ENCODE measurements at regions not wholly inside any gene's neighbourhood (a gene's known extent, or its start where the extent isn't known, plus 50 kb on each side); places are given as distances from the start of the nearest gene placed in this dataset.
"Not testable (repeated sequence)": the region's sequence is repeated elsewhere in the genome, so short reads cannot be mapped to it uniquely, and the experiment has no call there.

GRCh38 chr7:34430456-34430855 is 227.6 kb upstream of the NPSR1 start:
- ATAC-seq (ENCODE audit: poor library complexity): no peak
- intact Hi-C loops (cut with DNase I): no loop called here
- no peak for DNase-seq

DNA sequence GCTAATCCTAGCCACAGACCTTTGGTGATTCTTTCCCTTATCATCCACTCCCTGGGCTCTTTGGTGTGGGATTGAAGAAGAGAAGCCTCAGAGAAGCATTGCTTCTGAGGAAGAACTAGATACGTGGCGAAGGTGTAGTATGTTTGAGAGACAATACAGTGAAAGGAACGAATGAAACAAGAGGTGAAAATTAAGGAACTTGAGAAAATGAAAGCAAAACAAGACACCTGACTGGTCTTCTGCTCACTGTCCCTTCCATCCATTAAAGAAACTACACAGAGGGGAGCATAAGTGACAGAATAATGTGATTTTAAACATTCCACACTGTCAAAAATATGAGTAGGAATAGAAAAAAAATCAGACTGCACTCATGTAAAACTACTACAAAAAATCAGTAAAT is 219.6 kb upstream of the NPSR1 start:
- intact Hi-C loops (cut with DNase I): no loop called here
- ATAC-seq (ENCODE audit: poor library complexity) (no peak), DNase-seq (no peak)

DNA sequence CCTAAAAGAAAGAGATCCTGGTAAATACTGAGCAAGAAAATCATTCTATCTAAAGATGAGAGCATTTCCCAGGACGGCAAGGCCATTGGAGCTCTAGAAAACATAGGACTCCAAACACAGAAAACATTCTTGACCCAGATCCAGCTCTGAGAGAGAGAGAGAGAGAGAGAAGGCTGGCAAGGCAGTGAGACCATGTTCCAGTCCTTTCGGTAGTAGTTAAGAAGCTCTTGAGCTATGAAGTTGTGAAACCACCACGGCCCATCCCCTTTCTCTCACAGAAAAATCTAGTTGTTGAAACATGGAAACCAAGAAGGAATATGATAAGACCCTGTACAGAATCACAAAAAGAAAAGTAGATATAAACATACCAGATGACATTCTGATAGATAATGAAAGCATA is 212.4 kb upstream of the NPSR1 start:
- ATAC-seq (ENCODE audit: poor library complexity) (no peak), DNase-seq (no peak)
- intact Hi-C loops (cut with DNase I): no loop called here

- ATAC-seq (ENCODE audit: poor library complexity); intact Hi-C loops (cut with DNase I); DNase-seq: not testable (repeated sequence)
These were observed 209.5 kb upstream of the NPSR1 start for GRCh38 chr7:34448531-34448930.

GRCh38 chr7:34449765-34450164 is 208.3 kb upstream of the NPSR1 start:
- ATAC-seq (ENCODE audit: poor library complexity): no peak
- intact Hi-C loops (cut with DNase I): no loop called here

DNA sequence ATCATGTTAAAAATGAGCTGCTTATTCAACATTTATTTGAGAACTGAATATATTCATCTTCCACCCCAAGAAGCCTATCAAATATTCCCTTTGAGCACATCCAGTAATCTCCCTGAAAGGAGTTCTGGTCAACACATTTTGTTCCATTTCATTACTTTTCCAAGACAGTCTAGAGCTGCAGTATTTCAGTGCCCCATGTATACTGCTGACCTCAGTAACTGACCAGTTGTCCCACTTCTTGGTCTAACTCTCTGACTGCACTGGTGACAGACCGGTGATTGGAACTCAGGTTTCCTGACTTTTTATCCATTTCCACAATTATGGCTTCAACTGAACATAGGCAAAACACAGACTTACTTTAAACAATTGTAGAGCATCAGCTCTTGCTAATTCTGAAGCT is 206.8 kb upstream of the NPSR1 start:
- ATAC-seq (ENCODE audit: poor library complexity) (no peak), DNase-seq (no peak)
- intact Hi-C loops (cut with DNase I): no loop called here

More at GRCh38 chr7:34449765-34450164, 208.3 kb upstream of the NPSR1 start:
- no peak for DNase-seq

GRCh38 chr7:34451923-34452322 is 206.1 kb upstream of the NPSR1 start:
- ATAC-seq (ENCODE audit: poor library complexity): no peak
- no peak for DNase-seq
- intact Hi-C loops (cut with DNase I): no loop called here

DNA sequence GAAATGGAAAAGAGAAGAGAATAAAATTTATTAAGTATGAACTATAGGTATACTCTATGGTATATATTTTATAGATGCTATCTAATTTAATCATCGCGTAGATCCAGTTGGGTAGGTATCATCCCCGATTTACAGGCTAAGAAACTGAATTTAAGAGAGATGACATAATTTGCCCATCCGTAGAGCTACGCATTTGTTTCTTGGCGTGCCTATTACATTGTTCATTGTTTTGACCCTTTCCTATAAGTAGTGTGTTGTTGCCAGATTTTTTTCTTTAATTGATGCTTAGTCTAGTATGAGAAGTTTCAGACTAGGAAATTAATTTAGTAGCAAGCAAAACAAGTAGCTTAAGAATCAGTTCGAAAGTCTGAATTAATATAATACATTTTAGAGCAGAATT is 205.7 kb upstream of the NPSR1 start:
- DNase-seq (no peak), ATAC-seq (ENCODE audit: poor library complexity) (no peak)
- intact Hi-C loops (cut with DNase I): no loop called here

- intact Hi-C loops (cut with DNase I): no loop called here
- DNase-seq (no peak), ATAC-seq (ENCODE audit: poor library complexity) (no peak)
These were observed 204.9 kb upstream of the NPSR1 start for GRCh38 chr7:34453150-34453549.

GRCh38 chr7:34454381-34454780 is 203.6 kb upstream of the NPSR1 start:
- ATAC-seq (ENCODE audit: poor library complexity) (no peak), DNase-seq (no peak)
- intact Hi-C loops (cut with DNase I): no loop called here

DNA sequence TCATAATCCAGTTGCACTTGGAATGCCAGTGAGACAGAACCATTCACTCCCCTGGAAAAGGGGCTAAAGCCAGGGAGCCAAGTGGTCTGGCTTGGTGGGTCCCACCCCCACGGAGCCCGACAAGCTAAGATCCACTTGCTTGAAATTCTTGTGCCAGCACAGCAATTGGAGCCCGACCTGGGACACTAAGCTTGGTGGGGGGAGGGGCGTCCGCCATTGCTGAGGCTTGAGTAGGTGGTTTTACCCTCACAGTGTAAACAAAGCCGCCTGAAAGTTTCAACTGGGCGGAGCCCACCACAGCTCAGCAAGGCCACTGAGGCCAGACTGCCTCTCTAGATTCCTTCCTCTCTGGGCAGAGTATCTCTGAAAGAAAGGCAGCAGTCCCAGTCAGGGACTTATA is 200.7 kb upstream of the NPSR1 start:
- ATAC-seq (ENCODE audit: poor library complexity) (no peak), DNase-seq (no peak)
- intact Hi-C loops (cut with DNase I): no loop called here

DNA sequence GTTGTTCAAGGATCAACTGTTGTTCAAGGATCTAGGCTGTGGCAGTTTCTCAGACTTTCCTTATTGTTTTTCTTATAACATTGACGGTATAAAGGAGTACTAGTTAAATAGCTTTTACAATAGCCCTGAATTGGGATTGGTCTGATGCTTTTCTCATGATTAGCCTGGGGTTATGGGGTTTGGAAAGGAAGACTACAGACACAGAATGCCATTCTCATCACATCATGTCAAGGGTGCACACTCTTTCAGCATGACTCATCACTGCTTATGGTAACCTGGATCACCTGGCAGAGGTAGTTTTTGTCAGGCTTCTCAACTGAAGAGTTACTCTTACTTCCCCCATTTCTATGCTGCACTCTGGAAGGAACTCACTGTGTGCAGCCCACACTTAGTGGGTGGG is 194.2 kb upstream of the NPSR1 start:
- DNase-seq (no peak), ATAC-seq (ENCODE audit: poor library complexity) (no peak)
- intact Hi-C loops (cut with DNase I): no loop called here

GRCh38 chr7:34471844-34472243 is 186.2 kb upstream of the NPSR1 start:
- intact Hi-C loops (cut with DNase I): no loop called here
- DNase-seq: no peak
- ATAC-seq (ENCODE audit: poor library complexity): no peak

DNA sequence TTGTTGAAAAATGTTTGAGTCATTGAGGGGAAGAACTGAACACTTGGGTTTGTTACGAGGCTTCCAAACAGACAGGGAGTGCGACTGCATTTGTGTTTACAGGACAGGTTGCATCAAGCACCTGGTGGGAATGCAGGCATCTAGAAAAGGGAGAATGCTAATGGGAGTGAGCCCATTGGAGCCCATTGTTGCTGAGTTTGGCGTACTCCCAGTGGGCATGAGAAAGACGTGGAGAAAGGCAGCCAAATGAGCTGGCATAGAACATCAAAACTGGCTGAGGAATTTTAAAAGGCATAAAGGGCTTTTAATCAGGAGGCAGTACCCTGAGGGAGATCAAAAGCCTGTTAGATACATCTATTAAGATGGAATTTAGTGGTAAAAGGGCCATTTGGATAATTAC is 171.6 kb upstream of the NPSR1 start:
- DNase-seq (no peak), ATAC-seq (ENCODE audit: poor library complexity) (no peak)
- intact Hi-C loops (cut with DNase I): no loop called here

DNA sequence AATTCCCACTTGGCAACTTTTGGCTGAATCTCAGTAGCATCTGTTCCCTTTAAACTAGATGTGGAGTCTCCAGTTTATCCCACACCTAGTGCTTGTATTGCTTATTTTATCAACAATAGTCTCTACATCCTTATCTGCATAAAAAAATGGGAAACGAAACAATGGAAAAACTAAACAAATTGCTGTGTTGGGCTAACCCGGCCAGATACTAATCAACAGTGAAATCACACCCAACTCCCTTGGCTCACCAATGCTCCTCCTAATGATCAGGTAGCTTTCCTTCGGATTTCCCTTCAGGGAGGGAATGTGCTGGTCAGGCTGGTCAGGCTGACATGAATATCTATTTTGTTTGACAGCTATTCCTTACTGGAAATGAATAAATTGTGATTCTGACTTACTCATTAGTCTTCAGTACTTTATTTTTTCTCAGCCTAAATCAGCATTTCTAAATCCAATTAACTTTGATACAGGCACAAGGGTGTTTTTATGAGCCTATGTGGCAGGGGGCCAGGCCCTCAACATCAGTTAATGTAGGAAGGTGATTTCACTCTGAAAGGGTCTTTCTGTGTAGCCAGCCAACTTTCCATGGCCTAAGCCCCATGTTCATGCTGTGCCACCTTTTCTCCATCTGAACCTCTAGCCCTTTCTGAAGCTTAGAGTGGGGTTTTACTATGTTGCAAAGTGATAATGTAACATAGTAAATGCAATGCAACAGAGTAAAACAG is 170.5 kb upstream of the NPSR1 start:
- ATAC-seq (ENCODE audit: poor library complexity) (no peak), DNase-seq (no peak)
- intact Hi-C loops (cut with DNase I): no loop called here

DNA sequence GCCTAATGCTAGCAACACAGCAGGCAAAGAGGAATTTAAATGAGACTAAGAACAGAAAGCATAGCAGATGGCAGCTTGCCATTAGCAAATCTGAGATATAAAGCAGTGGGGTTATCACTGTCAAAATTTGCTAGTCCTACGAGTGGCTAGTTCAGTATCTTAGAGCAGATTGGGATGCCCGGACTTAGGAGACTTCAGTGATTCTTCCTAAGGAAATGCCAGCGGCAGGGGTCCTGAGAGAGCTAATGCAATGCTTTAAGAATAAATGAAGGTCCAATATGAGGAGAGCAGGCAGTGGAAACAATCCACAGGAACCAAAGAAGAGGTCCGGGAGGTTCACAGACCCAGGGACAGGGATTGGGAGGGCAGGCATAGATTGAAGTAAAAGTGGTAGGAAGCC is 169.3 kb upstream of the NPSR1 start:
- intact Hi-C loops (cut with DNase I): no loop called here

GRCh38 chr7:34491899-34492298 is 166.1 kb upstream of the NPSR1 start:
- ATAC-seq (ENCODE audit: poor library complexity) (no peak), DNase-seq (no peak)
- intact Hi-C loops (cut with DNase I): no loop called here

More for the DNA sequence above, 169.3 kb upstream of the NPSR1 start:
- no peak for ATAC-seq (ENCODE audit: poor library complexity)
- no peak for DNase-seq

- DNase-seq (no peak), ATAC-seq (ENCODE audit: poor library complexity) (no peak)
- intact Hi-C loops (cut with DNase I): no loop called here
These were observed 164.3 kb upstream of the NPSR1 start for GRCh38 chr7:34493752-34494151.

DNA sequence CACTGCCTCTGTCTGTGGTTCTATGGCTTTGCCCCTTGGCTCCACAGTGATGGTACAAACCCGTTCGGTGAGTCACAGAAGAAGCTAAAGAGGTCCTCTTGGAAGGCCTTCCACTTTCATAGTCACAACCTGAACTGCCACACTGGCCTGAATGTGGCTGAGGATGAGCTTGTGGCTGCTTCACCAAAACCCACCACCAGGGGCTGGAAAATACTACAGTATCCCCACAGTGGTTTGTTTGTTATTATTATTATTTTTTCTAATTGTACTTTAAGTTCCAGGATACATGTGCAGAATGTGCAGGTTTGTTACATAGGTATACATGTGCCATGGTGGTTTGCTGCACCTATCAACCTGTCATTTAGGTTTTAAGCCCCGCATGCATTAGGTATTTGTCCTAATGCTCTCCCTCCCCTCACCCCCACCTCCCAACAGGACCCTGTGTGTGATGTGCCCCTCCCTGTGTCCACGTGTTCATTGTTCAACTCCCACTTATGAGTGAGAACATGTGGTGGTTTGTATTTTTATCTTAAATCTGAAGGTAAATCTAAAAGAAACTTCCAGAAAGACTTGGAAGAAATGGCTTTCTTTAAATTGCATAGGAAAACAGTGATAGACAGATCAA is 160.8 kb upstream of the NPSR1 start:
- ATAC-seq (ENCODE audit: poor library complexity): no peak

GRCh38 chr7:34501156-34501555 is 156.9 kb upstream of the NPSR1 start:
- no peak for ATAC-seq (ENCODE audit: poor library complexity)
- intact Hi-C loops (cut with DNase I): no loop called here
- no peak for DNase-seq

More for the DNA sequence above, 160.8 kb upstream of the NPSR1 start:
- intact Hi-C loops (cut with DNase I): no loop called here
- no peak for DNase-seq

GRCh38 chr7:34507191-34507590 is 150.8 kb upstream of the NPSR1 start:
- no peak for ATAC-seq (ENCODE audit: poor library complexity)
- intact Hi-C loops (cut with DNase I): no loop called here
- no peak for DNase-seq
